GM18867 (cell line): ENCODE measurements at regions not wholly inside any gene's neighbourhood (a gene's known extent, or its start where the extent isn't known, plus 50 kb on each side); places are given as distances from the start of the nearest gene placed in this dataset.

Experiments used
- ATAC-seq: cut with Tn5 transposase; IDR thresholded peaks from one replicate; pipeline ENCODE4 v1.9.1; 2021; ENCODE audit warnings: mild to moderate bottlenecking, moderate library complexity; ENCODE audit not compliant: unreplicated experiment

DNA sequence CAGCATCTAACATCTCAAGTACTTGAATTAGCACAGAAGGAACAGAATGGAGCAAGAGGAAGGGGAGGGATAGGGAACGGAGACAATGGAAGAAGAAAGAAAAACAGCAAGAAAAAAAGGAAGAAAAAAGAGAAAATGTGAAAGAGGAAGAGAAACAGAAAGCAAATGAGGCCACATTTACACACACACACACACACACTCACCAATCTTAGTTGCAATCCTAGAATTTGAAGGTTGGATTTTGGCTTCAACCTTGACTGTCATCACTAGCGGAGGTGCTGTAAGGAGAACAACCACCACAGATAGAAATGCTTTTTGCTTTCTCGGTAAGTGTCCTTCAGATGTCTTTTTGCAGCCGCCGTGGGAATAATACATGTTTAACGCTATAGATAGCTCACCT is 327.1 kb upstream of the NWD2 start:
- peak; percentile 57 for ATAC-seq

DNA sequence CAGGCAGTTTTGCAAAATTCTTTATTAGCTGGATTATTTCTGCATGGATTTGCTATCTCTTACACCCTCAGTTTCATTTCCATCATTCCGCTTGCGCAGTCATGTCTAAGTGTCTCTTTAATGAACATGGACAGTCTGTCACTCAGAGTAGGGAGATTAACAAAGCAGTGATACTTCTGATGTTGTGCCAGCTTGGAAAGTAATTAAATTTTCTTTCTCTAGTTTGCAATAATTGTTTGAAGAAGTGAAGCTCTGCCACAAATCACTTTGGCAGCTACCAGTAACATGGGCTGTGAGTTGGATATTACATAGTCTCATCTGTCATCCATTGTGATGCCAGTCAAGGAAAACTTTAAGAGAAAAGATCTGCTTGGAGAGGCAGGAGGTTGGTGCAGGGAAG is 324.8 kb upstream of the NWD2 start:
- ATAC-seq, result no peak

DNA sequence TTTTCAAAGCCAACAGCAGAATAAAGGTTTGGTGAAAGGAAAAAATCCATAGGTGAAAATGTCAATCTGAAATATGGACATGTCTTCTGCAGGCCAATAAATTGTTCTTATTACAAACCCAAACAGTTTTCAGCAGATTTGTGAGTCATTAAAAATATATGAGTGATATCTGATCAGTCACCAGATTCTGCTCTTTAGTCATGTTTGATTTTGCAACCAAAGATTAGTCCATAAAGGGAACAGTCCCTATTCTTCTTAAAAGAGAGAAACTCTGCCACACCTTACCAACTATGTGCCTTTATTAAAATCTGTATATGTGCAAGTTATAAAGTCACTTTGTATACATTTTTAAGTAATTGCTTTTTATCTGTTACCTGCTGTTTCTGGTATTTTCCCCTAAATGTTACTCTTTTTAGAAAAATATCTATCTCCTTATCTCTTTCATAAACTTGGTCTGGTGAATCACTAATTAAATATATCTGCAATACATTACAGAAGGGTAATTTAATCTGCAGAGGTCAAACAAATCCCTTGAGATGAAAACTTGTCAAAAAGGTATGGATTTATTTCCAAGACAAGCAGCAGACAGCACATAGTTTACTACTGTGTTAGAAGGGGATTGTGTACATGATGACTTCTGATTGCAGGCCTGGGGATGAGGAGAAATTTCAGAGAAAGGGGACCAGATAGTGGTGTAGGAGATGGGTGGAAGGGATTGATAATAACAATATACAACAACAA is 322.9 kb upstream of the NWD2 start:
- ATAC-seq, result no peak

DNA sequence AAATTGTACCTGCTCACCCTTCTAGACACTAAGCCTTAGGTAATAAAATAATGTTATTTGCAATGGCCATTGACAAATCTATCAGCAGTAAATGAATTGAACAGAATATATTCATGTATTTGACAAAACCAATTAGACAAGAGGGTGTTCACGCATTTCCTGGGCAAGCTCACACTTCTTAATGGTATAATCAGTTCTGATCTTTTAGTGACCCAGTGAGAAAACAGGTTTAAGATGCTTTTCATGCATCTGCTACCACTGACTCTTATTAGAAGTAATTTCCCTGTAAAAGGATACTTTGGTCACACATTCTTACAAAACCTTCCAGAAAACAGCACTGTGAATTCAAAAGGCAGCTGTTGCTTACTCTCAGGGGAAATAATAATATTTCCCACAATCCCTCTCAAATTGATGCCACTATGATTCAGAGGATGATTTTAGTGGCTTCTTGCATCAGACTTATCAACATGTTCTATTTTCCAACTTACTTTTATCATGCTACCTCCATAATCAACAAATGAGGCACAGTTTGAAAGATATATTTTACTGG is 313.9 kb upstream of the NWD2 start:
- no peak for ATAC-seq

DNA sequence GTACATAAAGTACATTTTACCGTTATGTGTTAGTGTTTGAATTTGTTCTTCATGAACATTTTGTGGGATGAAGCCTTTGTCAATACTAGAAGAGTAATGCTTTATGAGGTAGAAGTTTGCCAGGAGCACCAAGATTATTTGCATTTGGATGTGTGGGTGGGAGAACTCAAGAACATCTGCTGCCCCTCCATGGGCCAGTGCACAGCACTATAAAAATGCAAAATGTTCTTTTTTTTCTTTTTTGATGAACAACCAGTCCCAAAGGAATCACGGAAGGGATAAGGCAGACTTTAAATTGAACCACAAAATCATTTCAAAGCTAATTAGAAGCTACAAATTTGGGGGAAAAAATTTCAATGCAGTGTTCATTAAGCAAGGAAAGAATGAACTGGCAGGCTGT is 300.3 kb upstream of the NWD2 start:
- ATAC-seq, result no peak

DNA sequence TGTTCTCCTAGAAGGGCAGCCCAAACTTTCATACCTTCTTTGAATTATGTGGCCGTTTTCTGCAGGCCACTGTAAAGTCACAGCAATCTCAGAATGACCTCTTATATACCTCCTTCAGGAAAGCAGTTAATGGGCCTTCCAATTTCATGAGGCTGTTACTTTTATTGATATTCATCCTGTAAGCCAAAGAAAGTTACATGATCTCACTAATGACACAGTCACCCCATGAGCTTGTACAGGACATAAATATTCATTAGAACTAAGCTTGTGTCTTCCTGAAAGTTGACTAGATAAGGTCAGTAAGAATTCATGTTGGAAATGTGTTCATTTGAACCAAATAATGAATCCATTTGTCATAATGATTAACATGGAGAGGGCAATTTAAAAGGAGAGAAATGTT is 283.1 kb upstream of the NWD2 start:
- ATAC-seq, result no peak

DNA sequence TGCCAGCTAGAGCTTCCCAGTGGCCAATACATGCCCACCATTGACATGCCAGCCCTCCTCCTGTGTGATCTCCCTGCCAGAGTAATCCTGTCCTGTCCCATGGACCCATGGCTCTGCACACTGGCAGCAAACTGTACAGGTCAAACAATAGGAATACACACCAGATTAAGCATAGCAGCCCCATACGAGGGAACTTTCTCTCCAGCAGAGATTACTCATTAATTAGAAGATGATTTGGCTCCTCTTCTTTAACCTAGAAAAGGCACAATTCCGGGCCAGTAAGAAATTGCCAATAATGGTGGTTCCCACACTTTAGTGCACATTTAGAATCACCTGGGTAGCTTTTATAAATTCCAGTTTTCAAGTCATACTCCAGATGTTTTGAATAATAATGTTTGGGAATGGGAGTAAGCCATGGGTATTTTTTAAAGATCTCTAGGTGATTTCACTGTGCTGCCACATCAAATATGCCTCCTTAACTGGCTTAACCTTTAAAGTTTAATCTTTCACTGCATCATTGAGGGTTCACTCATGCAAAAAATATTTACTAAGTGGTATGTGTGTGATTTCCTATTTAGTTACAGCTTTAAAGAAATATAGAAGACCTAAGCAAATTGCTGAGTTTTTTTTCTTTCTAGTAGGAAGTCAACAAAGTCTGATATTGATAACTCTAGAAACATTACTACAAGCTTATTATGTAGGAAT is 277.6 kb upstream of the NWD2 start:
- no peak for ATAC-seq

DNA sequence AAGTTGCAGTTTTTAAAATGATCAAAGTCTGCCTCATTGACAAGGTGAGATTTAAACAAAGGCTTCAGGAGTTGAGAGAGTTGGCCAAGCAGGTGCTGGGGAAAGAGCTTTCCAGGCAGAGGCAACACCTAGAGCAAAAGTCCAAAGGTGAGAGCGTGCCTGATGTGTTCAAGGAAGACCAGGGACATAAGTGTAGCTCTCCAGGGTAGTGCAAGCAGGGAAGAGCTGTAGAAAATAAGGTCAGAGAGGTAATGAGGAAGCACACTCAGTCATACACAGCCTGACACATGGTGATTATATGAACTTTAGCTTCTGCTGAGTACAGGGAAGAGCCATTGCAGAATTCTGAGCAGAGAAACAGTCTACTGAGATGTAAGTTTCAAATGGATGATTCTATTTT is 265.0 kb upstream of the NWD2 start:
- ATAC-seq, result no peak

GRCh38 chr4:36990128-36990872 is 254.2 kb upstream of the NWD2 start:
- peak; percentile 90 for ATAC-seq

GRCh38 chr4:36997727-36998126 is 246.8 kb upstream of the NWD2 start:
- peak; percentile 80 for ATAC-seq

DNA sequence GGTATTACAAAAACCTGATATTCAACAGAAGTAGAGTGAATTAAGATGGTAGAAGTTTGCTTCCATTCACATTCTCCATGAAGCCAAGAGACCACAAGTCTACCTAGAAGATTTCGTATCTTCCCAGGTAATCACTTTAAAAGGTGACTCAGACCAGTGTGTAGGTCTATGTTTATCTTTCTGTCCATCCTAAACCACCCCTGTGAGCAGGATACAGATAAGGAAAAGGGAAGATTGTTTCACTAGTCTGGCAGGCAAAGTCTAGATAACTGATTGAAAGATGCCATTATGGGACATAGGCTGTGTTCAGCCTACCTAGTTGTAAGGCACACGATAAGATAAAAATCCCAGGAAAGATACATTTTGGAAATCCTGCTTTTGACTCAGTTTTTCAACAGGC is 244.3 kb upstream of the NWD2 start:
- ATAC-seq, result no peak

- no peak for ATAC-seq
These were observed 242.7 kb upstream of the NWD2 start for GRCh38 chr4:37001688-37002436.

- ATAC-seq, result no peak
These were observed 241.9 kb upstream of the NWD2 start for GRCh38 chr4:37002625-37003024.

DNA sequence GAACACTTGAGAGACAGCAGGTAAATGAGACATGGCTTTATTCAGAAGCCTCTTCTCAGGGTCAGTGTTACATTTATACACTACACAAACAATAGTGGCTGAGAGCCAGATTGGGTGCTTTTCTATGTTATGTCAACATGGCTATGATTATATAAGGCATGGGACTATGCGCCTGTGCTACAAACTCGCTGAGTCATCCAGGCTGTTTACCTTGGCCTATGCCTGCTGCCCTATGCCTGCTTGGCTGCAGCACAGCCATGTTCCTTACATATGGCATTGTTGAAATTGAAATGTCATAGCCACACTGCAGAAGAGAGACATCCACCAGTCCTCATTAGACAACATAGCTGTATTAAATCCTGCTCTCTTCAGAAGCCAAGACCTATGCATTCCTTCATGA is 236.3 kb upstream of the NWD2 start:
- ATAC-seq, result no peak

DNA sequence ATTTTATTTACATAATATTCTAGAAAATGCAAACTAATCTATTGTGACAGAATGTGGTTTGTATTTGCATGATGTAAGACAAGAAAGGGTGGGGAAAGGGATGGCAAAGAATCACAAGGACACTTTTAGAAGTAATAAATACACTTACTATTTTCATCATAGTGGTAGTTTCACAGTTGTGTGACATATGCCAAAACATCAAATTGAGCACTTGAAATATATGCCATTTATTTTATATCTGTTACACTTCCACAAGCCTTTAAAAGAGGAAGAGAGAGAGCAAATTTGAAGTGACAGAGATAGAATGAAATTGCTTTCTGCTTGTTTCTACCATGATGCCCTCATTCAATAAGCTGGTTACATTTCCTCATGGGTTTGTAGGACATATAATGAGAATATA is 230.0 kb upstream of the NWD2 start:
- no peak for ATAC-seq

DNA sequence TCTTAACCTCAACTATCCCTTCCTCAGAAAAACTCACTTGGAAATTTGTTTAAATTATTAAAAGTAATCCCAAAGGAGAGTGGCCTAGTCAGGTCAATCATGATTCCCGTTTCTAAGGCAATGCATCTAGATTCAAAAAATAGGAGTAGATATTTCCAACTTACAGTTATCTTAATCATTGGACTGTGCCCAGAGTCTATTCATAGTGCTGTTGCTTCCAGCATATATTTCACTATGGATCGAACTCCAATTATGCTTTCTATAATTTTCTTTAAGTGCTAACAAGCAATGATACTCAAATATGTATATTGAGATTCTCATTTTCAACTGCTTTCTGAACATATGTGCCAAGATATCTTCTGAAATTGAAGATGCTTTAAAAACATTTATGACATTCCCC is 229.2 kb upstream of the NWD2 start:
- ATAC-seq, result no peak

GRCh38 chr4:37023504-37023903 is 221.0 kb upstream of the NWD2 start:
- no peak for ATAC-seq

DNA sequence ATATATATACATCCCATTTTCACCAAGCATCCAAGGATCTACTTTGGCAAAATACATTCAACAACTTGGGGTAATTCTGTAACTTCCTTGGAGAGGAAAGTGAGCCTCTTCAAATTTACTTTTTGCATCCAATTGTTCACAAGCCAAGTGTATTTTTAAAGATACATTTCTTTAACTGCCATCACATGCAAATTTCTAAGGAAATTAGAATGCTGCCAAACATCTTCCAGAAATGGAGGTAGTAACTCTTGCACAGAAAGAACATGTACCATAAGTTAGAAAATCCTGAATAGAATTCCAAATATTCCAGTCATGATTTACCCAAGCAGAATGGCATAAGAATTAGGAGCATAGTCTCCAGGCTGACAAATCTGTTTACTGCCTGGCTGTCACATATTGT is 220.5 kb upstream of the NWD2 start:
- ATAC-seq, result no peak

- ATAC-seq, result no peak
These were observed 203.7 kb upstream of the NWD2 start for GRCh38 chr4:37040816-37041215.

- no peak for ATAC-seq
These were observed 201.2 kb upstream of the NWD2 start for GRCh38 chr4:37043342-37043741.

GRCh38 chr4:37051111-37051510 is 193.4 kb upstream of the NWD2 start:
- ATAC-seq, result no peak
